Epithelial cell of proximal tubule (primary cell): ENCODE measurements at regions not wholly inside any gene's neighbourhood (a gene's known extent, or its start where the extent isn't known, plus 50 kb on each side); places are given as distances from the start of the nearest gene placed in this dataset.

Source experiments
- DNase-seq: peaks from one replicate; pipeline ENCODE4 v3.0.0-alpha.2; 2011; ENCODE audit warnings: low read depth
- H3K4me3 ChIP-seq: 2 replicates; pipeline ENCODE4 v1.5.1; 2011; ENCODE audit warnings: low read depth, mild to moderate bottlenecking, low read length
- CTCF ChIP-seq: conservative IDR thresholded peaks from 2 replicates; pipeline ENCODE4 v1.5.1; 2012; ENCODE audit warnings: low read depth, mild to moderate bottlenecking, low read length

GRCh38 chr7:52074071-52074470 is 757.5 kb upstream of the COBL start:
- no peak overlapping the region for H3K4me3 ChIP-seq
- DNase-seq = no peak
- TF ChIP-seq CTCF = no peak

GRCh38 chr7:52071744-52072143 is 755.1 kb upstream of the COBL start:
- TF ChIP-seq CTCF = no peak
- DNase-seq = no peak
- H3K4me3 ChIP-seq = no peak overlapping the region

- no peak overlapping the region for H3K4me3 ChIP-seq
- no peak for TF ChIP-seq CTCF
- DNase-seq = no peak
Observed at GRCh38 chr7:52064493-52064892, 747.9 kb upstream of the COBL start.

GRCh38 chr7:52061666-52062065 is 745.1 kb upstream of the COBL start:
- no peak for TF ChIP-seq CTCF
- no peak overlapping the region for H3K4me3 ChIP-seq

GRCh38 chr7:52053525-52053924 is 736.9 kb upstream of the COBL start:
- no peak overlapping the region for H3K4me3 ChIP-seq
- no peak for DNase-seq
- TF ChIP-seq CTCF = no peak

More at GRCh38 chr7:52061666-52062065, 745.1 kb upstream of the COBL start:
- DNase-seq = no peak

- H3K4me3 ChIP-seq = no peak overlapping the region
Observed at GRCh38 chr7:52030722-52031121, 714.1 kb upstream of the COBL start.

More at GRCh38 chr7:52030722-52031121, 714.1 kb upstream of the COBL start:
- TF ChIP-seq CTCF = no peak
- no peak for DNase-seq
